HCT116 (cell line): ENCODE measurements at regions not wholly inside any gene's neighbourhood (a gene's known extent, or its start where the extent isn't known, plus 50 kb on each side); places are given as distances from the start of the nearest gene placed in this dataset.

Experiments
- EZH2 ChIP-seq: fragments of 200-600 bp; sonication (generic); IDR thresholded peaks from 2 replicates; pipeline ENCODE4 v1.6.1; 2017; ENCODE audit warnings: antibody characterized with exemption, mixed run types
- EZH2phosphoT487 ChIP-seq: fragments of 200-600 bp; IDR thresholded peaks from 2 replicates; pipeline ENCODE4 v1.6.1; 2018; ENCODE audit warnings: antibody characterized with exemption, borderline replicate concordance
- POLR2A ChIP-seq: IDR thresholded peaks from 2 replicates; pipeline ENCODE4 v1.7.0; 2011; ENCODE audit warnings: borderline replicate concordance; ENCODE audit not compliant: insufficient read depth, insufficient read length; ENCODE audit errors: extremely low read depth
- SRF ChIP-seq: IDR thresholded peaks from 2 replicates; pipeline ENCODE4 v1.6.1; 2012; ENCODE audit warnings: low read depth
- YY1 ChIP-seq: IDR thresholded peaks from 2 replicates; pipeline ENCODE4 v1.6.1; 2011; ENCODE audit warnings: low read length, low read depth, moderate library complexity, mild to moderate bottlenecking; ENCODE audit not compliant: insufficient replicate concordance; ENCODE audit errors: extremely low read depth
- TF ChIP-seq, protein P1 (sequence below), 3 experiments: fragments of 200-600 bp in 1 of 3; sonication (generic) in 1 of 3; IDR thresholded peaks in 2 of 3; conservative IDR thresholded peaks in 1 of 3; 2 replicates each; pipeline ENCODE4 v1.5.1; 2012 to 2017; ENCODE audit warnings: low read depth in 2 of 3, low read length in 2 of 3, antibody characterized with exemption in 1 of 3, borderline replicate concordance in 1 of 3, control low read depth in 1 of 3, mild to moderate bottlenecking in 1 of 3, mixed read lengths in 1 of 3, mixed run types in 1 of 3, moderate library complexity in 1 of 3; ENCODE audit not compliant: insufficient read depth in 1 of 3
- TF ChIP-seq, protein P2 (sequence below): IDR thresholded peaks from 2 replicates; pipeline ENCODE4 v1.6.1; 2012; ENCODE audit warnings: low read depth

DNA sequence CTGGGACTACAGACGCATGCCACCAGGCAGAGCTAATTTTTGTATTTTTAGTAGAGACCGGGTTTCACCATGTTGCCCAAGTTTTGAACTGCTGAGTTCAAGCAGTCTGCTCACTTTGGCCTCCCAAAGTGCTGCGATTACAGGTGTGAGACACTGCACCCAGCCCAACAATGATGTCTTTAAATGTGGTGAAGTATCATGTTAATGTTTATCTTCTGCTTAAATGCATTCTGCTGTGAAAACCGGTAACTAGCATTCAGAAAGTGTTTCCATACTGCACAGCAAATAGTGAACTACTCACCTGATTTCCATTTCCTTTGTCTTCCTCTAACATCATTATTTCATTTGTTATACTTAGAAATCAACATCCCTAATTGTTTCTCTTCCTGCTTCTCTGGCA lies 264.0 kb upstream of the ITGA1 start:
- TF ChIP-seq POLR2A (no peak), YY1 (no peak), SRF (no peak), EZH2 (no peak), EZH2phosphoT487 (no peak)
- TF ChIP-seq, protein P1, sequence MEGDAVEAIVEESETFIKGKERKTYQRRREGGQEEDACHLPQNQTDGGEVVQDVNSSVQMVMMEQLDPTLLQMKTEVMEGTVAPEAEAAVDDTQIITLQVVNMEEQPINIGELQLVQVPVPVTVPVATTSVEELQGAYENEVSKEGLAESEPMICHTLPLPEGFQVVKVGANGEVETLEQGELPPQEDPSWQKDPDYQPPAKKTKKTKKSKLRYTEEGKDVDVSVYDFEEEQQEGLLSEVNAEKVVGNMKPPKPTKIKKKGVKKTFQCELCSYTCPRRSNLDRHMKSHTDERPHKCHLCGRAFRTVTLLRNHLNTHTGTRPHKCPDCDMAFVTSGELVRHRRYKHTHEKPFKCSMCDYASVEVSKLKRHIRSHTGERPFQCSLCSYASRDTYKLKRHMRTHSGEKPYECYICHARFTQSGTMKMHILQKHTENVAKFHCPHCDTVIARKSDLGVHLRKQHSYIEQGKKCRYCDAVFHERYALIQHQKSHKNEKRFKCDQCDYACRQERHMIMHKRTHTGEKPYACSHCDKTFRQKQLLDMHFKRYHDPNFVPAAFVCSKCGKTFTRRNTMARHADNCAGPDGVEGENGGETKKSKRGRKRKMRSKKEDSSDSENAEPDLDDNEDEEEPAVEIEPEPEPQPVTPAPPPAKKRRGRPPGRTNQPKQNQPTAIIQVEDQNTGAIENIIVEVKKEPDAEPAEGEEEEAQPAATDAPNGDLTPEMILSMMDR (IDR thresholded peaks at IDR 0.05 in 2 of 3, conservative IDR thresholded peaks at IDR 0.05 in 1 of 3; ENCODE audit: borderline replicate concordance in 1 of 3, insufficient read depth in 1 of 3, low read depth in 2 of 3, low read length in 2 of 3), result no peak
- TF ChIP-seq, protein P2, sequence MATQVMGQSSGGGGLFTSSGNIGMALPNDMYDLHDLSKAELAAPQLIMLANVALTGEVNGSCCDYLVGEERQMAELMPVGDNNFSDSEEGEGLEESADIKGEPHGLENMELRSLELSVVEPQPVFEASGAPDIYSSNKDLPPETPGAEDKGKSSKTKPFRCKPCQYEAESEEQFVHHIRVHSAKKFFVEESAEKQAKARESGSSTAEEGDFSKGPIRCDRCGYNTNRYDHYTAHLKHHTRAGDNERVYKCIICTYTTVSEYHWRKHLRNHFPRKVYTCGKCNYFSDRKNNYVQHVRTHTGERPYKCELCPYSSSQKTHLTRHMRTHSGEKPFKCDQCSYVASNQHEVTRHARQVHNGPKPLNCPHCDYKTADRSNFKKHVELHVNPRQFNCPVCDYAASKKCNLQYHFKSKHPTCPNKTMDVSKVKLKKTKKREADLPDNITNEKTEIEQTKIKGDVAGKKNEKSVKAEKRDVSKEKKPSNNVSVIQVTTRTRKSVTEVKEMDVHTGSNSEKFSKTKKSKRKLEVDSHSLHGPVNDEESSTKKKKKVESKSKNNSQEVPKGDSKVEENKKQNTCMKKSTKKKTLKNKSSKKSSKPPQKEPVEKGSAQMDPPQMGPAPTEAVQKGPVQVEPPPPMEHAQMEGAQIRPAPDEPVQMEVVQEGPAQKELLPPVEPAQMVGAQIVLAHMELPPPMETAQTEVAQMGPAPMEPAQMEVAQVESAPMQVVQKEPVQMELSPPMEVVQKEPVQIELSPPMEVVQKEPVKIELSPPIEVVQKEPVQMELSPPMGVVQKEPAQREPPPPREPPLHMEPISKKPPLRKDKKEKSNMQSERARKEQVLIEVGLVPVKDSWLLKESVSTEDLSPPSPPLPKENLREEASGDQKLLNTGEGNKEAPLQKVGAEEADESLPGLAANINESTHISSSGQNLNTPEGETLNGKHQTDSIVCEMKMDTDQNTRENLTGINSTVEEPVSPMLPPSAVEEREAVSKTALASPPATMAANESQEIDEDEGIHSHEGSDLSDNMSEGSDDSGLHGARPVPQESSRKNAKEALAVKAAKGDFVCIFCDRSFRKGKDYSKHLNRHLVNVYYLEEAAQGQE, result no peak
